Left ventricle myocardium inferior (tissue), 1 donor: ENCODE measurements at regions not wholly inside any gene's neighbourhood (a gene's known extent, or its start where the extent isn't known, plus 50 kb on each side); places are given as distances from the start of the nearest gene placed in this dataset.

Experiments used
- DNase-seq: peaks from one replicate; pipeline ENCODE4 v3.0.0-alpha.2; 2020
- H3K27ac ChIP-seq: fragments of 200-600 bp; replicated peaks from 2 replicates; pipeline ENCODE4 v1.8.0; 2021
- H3K27me3 ChIP-seq: fragments of 200-600 bp; 2 replicates; pipeline ENCODE4 v1.8.0; 2021; ENCODE audit warnings: low read depth
- H3K36me3 ChIP-seq: fragments of 200-600 bp; 2 replicates; pipeline ENCODE4 v1.8.0; 2021
- H3K4me1 ChIP-seq: fragments of 200-600 bp; 2 replicates; pipeline ENCODE4 v1.8.0; 2021
- H3K4me3 ChIP-seq: fragments of 200-600 bp; 2 replicates; pipeline ENCODE4 v1.8.0; 2021; ENCODE audit warnings: mild to moderate bottlenecking, moderate library complexity
- H3K9me3 ChIP-seq: fragments of 200-600 bp; replicated peaks from 2 replicates; pipeline ENCODE4 v1.8.0; 2021
- CTCF ChIP-seq: fragments of 200-600 bp; IDR thresholded peaks from 2 replicates; pipeline ENCODE4 v1.8.0; 2021; ENCODE audit warnings: antibody characterized with exemption, mild to moderate bottlenecking, borderline replicate concordance
- intact Hi-C: fragments of 100-400 bp; cut with micrococcal nuclease; formaldehyde crosslinking; loops from one replicate; pipeline ENCODE4 v1.11.0; 2022
- donor health status: DM: no; HTN: yes; CAD: no; lungs with severe emphysema.

GRCh38 chr15:38674448-38674847 is 109.8 kb upstream of the RASGRP1 start:
- Histone ChIP-seq H3K4me3 (no peak overlapping the region), H3K9me3 (no peaks in the 10 kb centered on the region), H3K27ac (no peak overlapping the region), H3K36me3 (no peaks in the 10 kb centered on the region), H3K27me3 (peaks cover 9% of the 10 kb centered on the region), H3K4me1 (no peaks in the 10 kb centered on the region)
- TF ChIP-seq CTCF, result no peak
- DNase-seq, result no peak
- intact Hi-C loops, result no loop called here

- H3K27ac ChIP-seq, result no peak overlapping the region
- DNase-seq, result no peak
- H3K4me3 ChIP-seq, result no peak overlapping the region
- no peaks in the 10 kb centered on the region for H3K4me1 ChIP-seq
- TF ChIP-seq CTCF, result no peak
- intact Hi-C loops, result no loop called here
- H3K27me3 ChIP-seq, result peaks cover 8% of the 10 kb centered on the region
- H3K36me3 ChIP-seq, result no peaks in the 10 kb centered on the region
- no peaks in the 10 kb centered on the region for H3K9me3 ChIP-seq
Observed at GRCh38 chr15:38678281-38678680, 113.7 kb upstream of the RASGRP1 start.

GRCh38 chr15:38680775-38681174 is 116.2 kb upstream of the RASGRP1 start:
- H3K4me3 ChIP-seq, result no peak overlapping the region
- DNase-seq, result no peak
- H3K36me3 ChIP-seq, result no peaks in the 10 kb centered on the region
- no peaks in the 10 kb centered on the region for H3K9me3 ChIP-seq
- H3K4me1 ChIP-seq, result no peaks in the 10 kb centered on the region
- intact Hi-C loops, result loop anchor here (10.0 kb wide), 2 partner anchors 116 to 236 kb away; partner anchors contain the start of gene RASGRP1
- no peak overlapping the region for H3K27ac ChIP-seq
- no peak for TF ChIP-seq CTCF
- H3K27me3 ChIP-seq, result peaks cover 11% of the 10 kb centered on the region

- Histone ChIP-seq H3K27me3 (peaks cover 11% of the 10 kb centered on the region), H3K36me3 (no peaks in the 10 kb centered on the region), H3K4me3 (no peak overlapping the region), H3K27ac (no peak overlapping the region), H3K9me3 (no peaks in the 10 kb centered on the region), H3K4me1 (no peaks in the 10 kb centered on the region)
- intact Hi-C loops, result loop anchor here (10.0 kb wide), 2 partner anchors 118 to 238 kb away; partner anchors contain the start of gene RASGRP1
- DNase-seq, result no peak
- TF ChIP-seq CTCF, result no peak
Observed at GRCh38 chr15:38682363-38682762, 117.7 kb upstream of the RASGRP1 start.

GRCh38 chr15:38682861-38683260 is 118.2 kb upstream of the RASGRP1 start:
- H3K27ac ChIP-seq, result no peak overlapping the region
- H3K27me3 ChIP-seq, result peaks cover 11% of the 10 kb centered on the region
- H3K9me3 ChIP-seq, result no peaks in the 10 kb centered on the region
- no peak overlapping the region for H3K4me3 ChIP-seq
- intact Hi-C loops, result loop anchor here (10.0 kb wide), 2 partner anchors 118 to 238 kb away; partner anchors contain the start of gene RASGRP1
- no peaks in the 10 kb centered on the region for H3K36me3 ChIP-seq
- TF ChIP-seq CTCF, result no peak
- H3K4me1 ChIP-seq, result no peaks in the 10 kb centered on the region
- DNase-seq, result no peak
